Nephron progenitor cell (in vitro differentiated cells): ENCODE measurements at regions not wholly inside any gene's neighbourhood (a gene's known extent, or its start where the extent isn't known, plus 50 kb on each side); places are given as distances from the start of the nearest gene placed in this dataset.
A peak's percentile ranks its signal among the peaks of the same experiment; 100 is the strongest.

Source experiments
- DNase-seq: peaks from one replicate; pipeline ENCODE4 v3.0.0; 2021
- H3K27ac Mint-ChIP-seq: 2 replicates; pipeline ENCODE4 v1.8.0; 2021; ENCODE audit warnings: mild to moderate bottlenecking, moderate library complexity, mixed read lengths
- H3K27me3 Mint-ChIP-seq: 2 replicates; pipeline ENCODE4 v1.8.0; 2021; ENCODE audit warnings: mild to moderate bottlenecking, low read depth, mixed read lengths; ENCODE audit not compliant: poor library complexity
- H3K36me3 Mint-ChIP-seq: 2 replicates; pipeline ENCODE4 v1.8.0; 2021; ENCODE audit warnings: low read depth, mixed read lengths
- H3K4me1 Mint-ChIP-seq: 2 replicates; pipeline ENCODE4 v1.8.0; 2021; ENCODE audit warnings: mixed read lengths
- H3K4me3 Mint-ChIP-seq: 2 replicates; pipeline ENCODE4 v1.8.0; 2021; ENCODE audit warnings: mild to moderate bottlenecking, moderate library complexity, mixed read lengths
- H3K9me3 Mint-ChIP-seq: 2 replicates; pipeline ENCODE4 v1.8.0; 2021; ENCODE audit warnings: mild to moderate bottlenecking, moderate library complexity, mixed read lengths
- CTCF ChIP-seq: fragments of 200-600 bp; sonication (generic); IDR thresholded peaks from 2 replicates; pipeline ENCODE4 v1.5.0; 2021; ENCODE audit warnings: antibody characterized with exemption

- no peak for TF ChIP-seq CTCF
- peak; percentile 2 for DNase-seq
- peaks cover under 1% of the 10 kb centered on the region for H3K9me3 Mint-ChIP-seq
Observed at GRCh38 chr18:38116716-38117115, 551.1 kb upstream of the CELF4 start.

GRCh38 chr18:38115201-38115600, 549.6 kb upstream of the CELF4 start:
- TF ChIP-seq CTCF, result no peak
- Mint-ChIP-seq H3K27ac (peak overlapping the region; percentile 34), H3K9me3 (peaks cover 3% of the 10 kb centered on the region), H3K27me3 (no peaks in the 10 kb centered on the region), H3K36me3 (no peaks in the 10 kb centered on the region), H3K4me3 (no peak overlapping the region), H3K4me1 (peaks cover 9% of the 10 kb centered on the region)
- no peak for DNase-seq

More at GRCh38 chr18:38116716-38117115, 551.1 kb upstream of the CELF4 start:
- Mint-ChIP-seq H3K36me3 (no peaks in the 10 kb centered on the region), H3K27me3 (no peaks in the 10 kb centered on the region), H3K4me3 (no peak overlapping the region), H3K27ac (no peak overlapping the region), H3K4me1 (peaks cover 9% of the 10 kb centered on the region)

GRCh38 chr18:38087538-38087937, 521.9 kb upstream of the CELF4 start:
- no peak for DNase-seq
- no peaks in the 10 kb centered on the region for H3K4me1 Mint-ChIP-seq
- H3K27ac Mint-ChIP-seq, result no peak overlapping the region
- H3K36me3 Mint-ChIP-seq, result no peaks in the 10 kb centered on the region
- H3K9me3 Mint-ChIP-seq, result no peaks in the 10 kb centered on the region
- no peaks in the 10 kb centered on the region for H3K27me3 Mint-ChIP-seq
- no peak overlapping the region for H3K4me3 Mint-ChIP-seq
- TF ChIP-seq CTCF, result no peak

- Mint-ChIP-seq H3K27me3 (peaks cover 16% of the 10 kb centered on the region), H3K9me3 (no peaks in the 10 kb centered on the region), H3K4me1 (no peaks in the 10 kb centered on the region), H3K36me3 (no peaks in the 10 kb centered on the region), H3K27ac (no peak overlapping the region), H3K4me3 (no peak overlapping the region)
- no peak for TF ChIP-seq CTCF
- DNase-seq, result no peak
Observed at GRCh38 chr18:38081516-38081915, 515.9 kb upstream of the CELF4 start.

GRCh38 chr18:38077229-38077628, 511.6 kb upstream of the CELF4 start:
- Mint-ChIP-seq H3K27ac (no peak overlapping the region), H3K27me3 (peaks cover 16% of the 10 kb centered on the region), H3K36me3 (no peaks in the 10 kb centered on the region), H3K4me3 (no peak overlapping the region), H3K4me1 (no peaks in the 10 kb centered on the region), H3K9me3 (no peaks in the 10 kb centered on the region)
- no peak for TF ChIP-seq CTCF
- peak; percentile 20 for DNase-seq

GRCh38 chr18:38076346-38077070, 510.9 kb upstream of the CELF4 start:
- no peak overlapping the region for H3K27ac Mint-ChIP-seq
- H3K27me3 Mint-ChIP-seq, result peaks cover 10% of the 10 kb centered on the region
- no peak overlapping the region for H3K4me3 Mint-ChIP-seq
- no peak for DNase-seq
- H3K36me3 Mint-ChIP-seq, result no peaks in the 10 kb centered on the region
- no peak for TF ChIP-seq CTCF
- no peaks in the 10 kb centered on the region for H3K9me3 Mint-ChIP-seq
- H3K4me1 Mint-ChIP-seq, result no peaks in the 10 kb centered on the region
